ENCODE measurements at regions not wholly inside any gene's neighbourhood (a gene's known extent, or its start where the extent isn't known, plus 50 kb on each side); places are given as distances from the start of the nearest gene placed in this dataset.

GRCh38 chr10:114723361-114723760 is 65.3 kb upstream of the ABLIM1 start:
- DNase-seq (ENCODE audit: low read depth) = no peak
- H3K4me3 ChIP-seq (ENCODE audit: low read depth, low read length) = no peak overlapping the region
- no peak for TF ChIP-seq CTCF (IDR thresholded peaks at IDR 0.05; ENCODE audit: insufficient read depth, low read depth, low read length, missing control alignments)

- DNase-seq (ENCODE audit: low read depth) = no peak
- TF ChIP-seq CTCF (IDR thresholded peaks at IDR 0.05; ENCODE audit: insufficient read depth, low read depth, low read length, missing control alignments) = no peak
- H3K4me3 ChIP-seq (ENCODE audit: low read depth, low read length) = no peak overlapping the region
Observed at GRCh38 chr10:114723991-114724715, 66.1 kb upstream of the ABLIM1 start.

- no peak for DNase-seq (ENCODE audit: low read depth)
- no peak for TF ChIP-seq CTCF (IDR thresholded peaks at IDR 0.05; ENCODE audit: insufficient read depth, low read depth, low read length, missing control alignments)
- H3K4me3 ChIP-seq (ENCODE audit: low read depth, low read length) = no peak overlapping the region
Observed at GRCh38 chr10:114724716-114725106, 66.6 kb upstream of the ABLIM1 start.

- no peak for TF ChIP-seq CTCF (IDR thresholded peaks at IDR 0.05; ENCODE audit: insufficient read depth, low read depth, low read length, missing control alignments)
- no peak overlapping the region for H3K4me3 ChIP-seq (ENCODE audit: low read depth, low read length)
- no peak for DNase-seq (ENCODE audit: low read depth)
Observed at GRCh38 chr10:114726820-114727271, 68.8 kb upstream of the ABLIM1 start.

GRCh38 chr10:114728325-114728724 is 70.2 kb upstream of the ABLIM1 start:
- no peak overlapping the region for H3K4me3 ChIP-seq (ENCODE audit: low read depth, low read length)
- no peak for DNase-seq (ENCODE audit: low read depth)
- no peak for TF ChIP-seq CTCF (IDR thresholded peaks at IDR 0.05; ENCODE audit: insufficient read depth, low read depth, low read length, missing control alignments)

GRCh38 chr10:114729103-114729659 is 71.1 kb upstream of the ABLIM1 start:
- no peak for TF ChIP-seq CTCF (IDR thresholded peaks at IDR 0.05; ENCODE audit: insufficient read depth, low read depth, low read length, missing control alignments)
- H3K4me3 ChIP-seq (ENCODE audit: low read depth, low read length) = no peak overlapping the region
- no peak for DNase-seq (ENCODE audit: low read depth)

GRCh38 chr10:114730291-114730690 is 72.2 kb upstream of the ABLIM1 start:
- no peak for DNase-seq (ENCODE audit: low read depth)
- H3K4me3 ChIP-seq (ENCODE audit: low read depth, low read length) = no peak overlapping the region
- no peak for TF ChIP-seq CTCF (IDR thresholded peaks at IDR 0.05; ENCODE audit: insufficient read depth, low read depth, low read length, missing control alignments)
